ENCODE measurements at regions not wholly inside any gene's neighbourhood (a gene's known extent, or its start where the extent isn't known, plus 50 kb on each side); places are given as distances from the start of the nearest gene placed in this dataset.
"Not testable (repeated sequence)": the region's sequence is repeated elsewhere in the genome, so short reads cannot be mapped to it uniquely, and the experiment has no call there.

DNA sequence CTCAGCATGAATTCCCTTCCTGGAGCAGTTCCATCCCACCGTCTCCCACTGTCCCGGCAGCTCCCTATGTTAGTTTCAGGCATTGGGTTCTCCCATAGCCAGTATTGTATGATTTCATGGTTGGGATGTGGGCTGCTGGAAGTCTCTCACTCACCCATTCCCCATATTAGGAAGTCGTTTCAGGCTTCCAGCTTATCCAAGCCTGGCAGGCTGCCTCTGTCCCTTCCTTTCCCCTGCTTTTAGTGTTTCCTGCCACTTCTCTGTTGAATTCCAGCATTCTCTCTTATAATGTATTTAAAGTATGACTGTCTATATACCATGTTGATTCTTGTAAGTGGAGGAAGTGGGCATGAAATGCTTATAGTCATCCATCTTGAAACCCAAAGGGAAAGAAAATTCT lies 309.7 kb upstream of the RBMS3 start:
- DNase-seq = no peak

DNA sequence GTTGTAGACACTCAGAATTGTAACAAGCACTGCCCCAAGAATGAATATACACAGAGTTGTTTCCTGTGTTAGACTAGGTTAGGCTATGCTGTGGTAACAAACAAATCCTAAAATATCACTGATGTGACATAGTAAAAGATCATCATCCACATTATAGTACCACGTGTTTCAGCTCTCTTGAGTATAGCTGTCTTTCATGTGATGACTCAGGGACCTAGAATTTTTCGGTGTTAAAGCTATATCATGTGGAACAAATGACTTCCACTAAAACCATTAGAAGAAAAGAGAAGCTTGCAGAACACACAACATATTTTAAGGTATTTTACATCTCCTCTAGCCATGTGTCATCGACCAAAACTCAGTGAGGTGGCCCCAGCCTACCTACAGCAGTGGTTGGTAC lies 307.9 kb upstream of the RBMS3 start:
- DNase-seq = no peak

DNA sequence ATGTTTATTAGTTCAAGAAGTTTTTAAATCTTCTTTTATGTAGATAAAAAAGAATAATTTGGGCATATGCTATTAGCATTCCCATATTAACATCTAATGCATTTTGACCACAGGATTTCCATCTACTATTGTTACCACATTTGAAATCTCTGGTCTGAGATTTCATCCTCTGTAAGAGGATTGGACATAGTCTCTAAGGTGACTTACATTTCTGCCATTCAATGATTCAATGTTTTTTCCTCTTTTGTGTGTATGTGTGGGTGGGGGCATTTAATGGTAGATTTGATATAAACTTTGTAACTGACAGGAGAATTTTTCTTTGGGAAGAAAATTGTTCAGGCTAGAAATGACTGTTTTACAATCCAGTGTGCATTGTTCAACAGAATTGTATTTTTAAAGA lies 307.3 kb upstream of the RBMS3 start:
- no peak for DNase-seq

DNA sequence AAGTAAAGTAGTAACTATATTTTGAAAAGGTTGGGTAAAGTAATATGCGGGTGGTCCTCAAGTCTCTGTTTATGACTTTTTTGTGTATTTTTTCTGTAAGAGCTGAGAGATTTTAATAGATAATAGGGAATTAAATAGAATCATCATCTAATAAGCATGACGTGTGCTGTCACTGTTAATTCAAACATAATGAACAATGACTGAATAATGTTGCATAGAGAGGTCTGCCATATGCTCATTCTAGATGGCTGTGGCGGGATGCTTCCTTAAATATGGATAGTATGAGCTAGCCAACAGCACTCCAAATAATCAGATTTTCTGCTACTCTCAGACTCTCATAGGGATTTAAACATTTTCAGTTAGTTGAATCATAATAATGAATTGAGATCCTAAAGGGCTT lies 302.8 kb upstream of the RBMS3 start:
- no peak for DNase-seq

DNA sequence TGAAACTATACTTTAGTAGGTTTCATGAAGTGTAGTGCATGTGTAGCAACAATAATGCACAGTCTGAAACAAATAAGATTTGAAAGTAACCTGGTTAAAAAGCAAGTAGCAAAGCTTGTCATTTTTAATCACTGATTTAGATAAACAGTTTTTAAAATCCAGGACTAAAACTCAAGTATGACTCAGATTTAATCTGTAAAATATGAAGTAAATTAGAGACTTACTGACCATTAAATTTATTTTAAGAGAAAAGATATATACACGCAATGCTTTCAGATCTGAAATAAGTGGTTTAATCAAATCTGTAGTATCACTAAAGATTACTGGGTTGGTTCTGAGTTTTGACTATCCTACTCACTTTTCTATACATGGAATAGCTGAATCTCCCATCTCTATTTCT lies 300.7 kb upstream of the RBMS3 start:
- DNase-seq = no peak

DNA sequence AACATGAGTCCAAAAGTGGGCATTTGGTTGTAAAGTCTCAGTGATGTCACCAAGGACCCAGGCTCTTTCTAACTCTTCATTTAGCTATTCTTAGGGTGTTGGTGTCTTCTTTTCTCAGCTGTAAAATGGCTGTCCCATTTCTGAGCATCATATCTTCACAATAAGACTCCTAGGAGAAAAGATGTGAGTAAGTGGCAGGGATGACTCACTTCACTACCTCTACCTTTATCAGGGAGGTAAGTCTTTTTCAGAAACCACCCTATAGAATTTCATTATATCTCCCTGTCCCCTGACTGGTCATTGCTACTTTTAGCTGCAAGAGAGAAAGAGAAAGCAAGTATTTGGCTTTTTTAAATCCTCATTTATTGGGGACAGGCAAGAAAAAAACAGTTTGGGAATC lies 300.2 kb upstream of the RBMS3 start:
- no peak for DNase-seq

DNA sequence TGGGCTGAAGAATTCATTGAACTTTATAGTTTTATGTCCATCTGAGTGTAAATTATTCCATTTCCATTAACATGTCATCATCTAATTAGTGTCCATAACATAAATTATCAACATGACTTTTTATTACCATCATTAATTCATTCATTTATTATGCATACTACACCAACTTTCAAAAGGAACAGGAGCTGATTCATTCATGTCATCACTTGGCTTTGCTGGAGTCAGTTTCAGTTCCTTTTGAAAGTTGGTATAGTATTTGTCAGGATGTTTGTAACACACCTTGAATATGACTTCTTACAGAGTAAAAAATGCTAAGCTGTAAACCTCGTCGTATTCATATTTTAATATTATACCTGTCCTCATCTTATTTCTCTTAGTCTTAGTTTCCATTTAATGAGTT lies 298.0 kb upstream of the RBMS3 start:
- no peak for DNase-seq

DNA sequence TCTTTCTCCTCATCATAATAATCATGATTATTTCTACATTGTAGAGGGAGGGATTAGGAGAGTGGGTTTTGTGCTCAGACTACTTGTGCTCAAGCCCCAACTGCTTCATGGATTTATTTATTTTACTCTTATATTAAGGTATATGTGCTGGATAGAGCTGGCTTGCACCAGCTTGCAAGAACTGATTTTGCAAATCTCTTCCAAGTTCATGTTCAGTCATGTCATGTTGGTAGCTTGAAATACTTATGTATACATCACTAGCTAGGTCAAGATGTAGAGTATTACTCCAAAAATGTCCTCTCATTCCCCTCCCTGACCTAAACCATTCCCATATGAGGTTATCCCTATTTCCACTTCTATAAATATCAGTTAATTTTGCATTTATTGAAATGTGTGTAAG lies 293.9 kb upstream of the RBMS3 start:
- no peak for DNase-seq

DNA sequence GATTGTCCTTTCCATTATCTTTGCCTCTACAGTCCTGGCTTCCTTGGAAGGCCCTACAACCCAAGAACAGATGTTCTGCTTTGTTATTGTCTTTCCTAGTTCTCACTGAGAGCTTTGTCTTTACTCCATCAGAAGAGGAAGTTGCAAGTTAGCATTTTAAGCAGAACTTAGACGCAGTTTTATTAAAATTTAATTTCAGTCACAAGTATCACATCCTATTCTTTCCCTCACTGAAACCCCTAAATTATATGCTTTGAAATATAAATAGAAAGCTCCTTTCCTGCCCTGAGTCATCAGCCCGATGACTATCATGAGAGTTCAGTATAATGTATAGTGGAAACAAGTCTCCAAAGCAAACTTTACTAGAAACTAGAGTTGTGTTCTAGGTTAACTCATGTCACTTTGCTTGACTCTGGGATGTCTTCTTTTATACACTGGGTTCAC lies 291.2 kb upstream of the RBMS3 start:
- DNase-seq = no peak

DNA sequence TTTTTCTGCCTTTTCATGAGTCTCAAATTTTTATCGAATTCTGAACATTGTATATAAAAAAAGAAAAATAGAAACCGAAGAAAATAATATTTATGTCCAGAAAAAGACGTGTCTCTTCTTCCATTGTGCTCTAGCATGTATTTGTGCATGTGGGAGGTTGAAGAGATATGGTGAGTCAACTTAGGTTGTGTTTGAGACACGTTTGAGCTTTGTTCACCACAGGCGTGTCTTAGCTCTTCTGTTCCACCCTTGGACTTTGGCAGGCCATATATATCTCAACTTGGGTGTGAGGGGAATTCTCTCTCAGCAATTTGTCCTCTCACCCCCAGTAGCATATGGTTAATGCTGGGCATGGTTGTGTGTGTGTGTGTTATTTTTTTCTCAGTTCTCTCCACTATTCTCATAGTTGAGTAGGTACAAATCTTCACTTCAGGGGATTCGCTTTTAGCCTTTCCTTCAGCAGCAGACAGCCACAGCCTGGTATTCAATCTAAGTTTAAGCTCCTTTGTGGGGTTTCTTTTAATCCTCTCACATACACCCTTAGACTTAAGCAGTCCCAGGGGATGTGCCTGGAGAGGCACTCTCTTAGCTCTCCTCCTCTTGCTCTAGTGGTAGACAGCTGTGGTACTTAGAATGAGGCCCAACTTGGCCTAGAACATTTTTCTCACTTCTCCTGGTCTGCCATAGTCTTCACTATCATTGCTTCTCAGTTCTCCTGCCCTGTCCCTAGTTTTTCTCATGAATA lies 286.5 kb upstream of the RBMS3 start:
- no peak for DNase-seq

DNA sequence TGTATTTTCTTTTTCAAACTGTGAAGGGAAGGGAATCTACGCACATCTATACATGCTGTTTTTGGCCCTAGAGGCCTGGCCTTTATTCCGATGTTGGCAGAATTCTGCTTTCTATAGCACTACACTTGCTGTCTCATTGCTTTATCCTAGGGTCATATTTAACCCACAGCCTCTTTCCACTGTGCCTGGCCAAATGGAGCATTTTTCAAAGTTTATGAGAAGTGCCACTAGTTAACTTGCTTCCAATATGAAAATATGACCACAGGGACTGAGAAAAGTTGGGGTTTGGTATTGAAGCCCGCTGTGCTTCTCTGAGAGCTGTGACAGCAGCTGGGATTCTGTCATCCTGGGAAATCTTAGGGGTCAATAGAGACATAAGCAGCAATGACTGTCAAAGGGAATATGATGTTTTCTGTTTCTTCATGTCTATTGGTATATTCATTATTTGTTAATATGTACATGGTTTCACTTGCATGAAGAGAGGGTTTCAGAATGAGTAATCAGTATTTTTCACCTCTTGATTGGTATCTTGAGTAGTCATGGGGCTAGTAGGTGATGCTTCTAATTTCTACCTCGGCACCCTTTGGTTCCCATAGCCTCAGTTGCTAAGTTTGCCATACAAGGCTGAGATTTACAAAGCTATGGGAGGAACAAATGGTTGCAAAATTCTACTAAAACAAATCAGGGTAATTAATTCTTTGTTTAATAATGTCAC lies 275.8 kb upstream of the RBMS3 start:
- no peak for DNase-seq

DNA sequence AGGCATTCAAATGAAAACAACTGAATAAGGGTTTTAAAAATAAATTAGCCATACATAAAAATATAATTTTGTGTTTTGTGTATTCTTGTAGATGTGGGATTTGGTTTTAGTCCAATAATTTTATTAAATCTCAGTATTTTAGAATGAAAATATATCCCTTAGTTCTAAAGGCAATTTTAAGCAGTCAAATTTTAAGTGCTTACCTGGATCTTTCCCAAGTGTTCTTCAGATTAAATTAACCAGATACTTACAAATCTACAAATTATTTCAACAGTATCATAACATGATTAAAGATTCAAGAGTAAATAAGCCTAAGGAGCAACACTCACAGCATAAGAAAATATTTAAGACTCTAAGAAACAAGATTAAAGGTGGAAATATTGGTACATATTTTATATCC lies 275.0 kb upstream of the RBMS3 start:
- DNase-seq = no peak

DNA sequence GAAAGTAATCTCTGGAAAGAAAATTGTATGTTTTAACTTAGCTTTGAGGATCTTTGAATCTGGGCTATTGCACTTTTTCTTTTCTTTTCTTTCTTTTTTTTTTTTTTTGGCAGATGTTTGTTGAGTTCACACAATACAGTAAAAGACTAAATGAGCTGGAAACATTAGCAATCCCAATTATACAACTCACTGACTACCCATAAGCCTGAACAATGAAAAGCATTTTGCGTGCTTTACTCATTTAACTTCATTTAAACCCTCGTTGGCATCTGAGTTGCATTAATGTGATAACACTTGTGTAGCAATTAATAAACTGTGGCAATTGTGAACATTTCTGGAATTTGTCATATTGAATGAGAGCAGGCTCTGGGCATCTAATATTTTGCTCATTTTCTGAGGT lies 269.4 kb upstream of the RBMS3 start:
- no peak for DNase-seq

DNA sequence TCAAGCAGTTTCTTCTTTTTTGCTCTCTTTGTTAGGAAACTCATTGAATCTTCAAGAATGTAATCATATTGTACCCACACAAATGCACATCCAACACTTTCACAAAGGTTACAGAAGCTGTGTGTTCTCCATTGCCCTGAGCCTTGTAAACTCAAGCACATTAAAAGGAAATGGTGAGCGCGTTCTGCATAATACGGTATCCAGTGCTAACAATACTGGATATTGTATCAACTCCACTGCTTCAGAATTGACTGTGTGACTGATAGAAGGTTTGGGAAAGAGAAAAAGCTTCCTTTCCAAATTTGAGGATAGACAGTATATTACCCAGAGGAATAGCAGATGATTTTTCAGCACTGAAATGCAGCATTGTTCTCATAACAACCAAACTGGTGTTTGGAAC lies 268.9 kb upstream of the RBMS3 start:
- DNase-seq = no peak

DNA sequence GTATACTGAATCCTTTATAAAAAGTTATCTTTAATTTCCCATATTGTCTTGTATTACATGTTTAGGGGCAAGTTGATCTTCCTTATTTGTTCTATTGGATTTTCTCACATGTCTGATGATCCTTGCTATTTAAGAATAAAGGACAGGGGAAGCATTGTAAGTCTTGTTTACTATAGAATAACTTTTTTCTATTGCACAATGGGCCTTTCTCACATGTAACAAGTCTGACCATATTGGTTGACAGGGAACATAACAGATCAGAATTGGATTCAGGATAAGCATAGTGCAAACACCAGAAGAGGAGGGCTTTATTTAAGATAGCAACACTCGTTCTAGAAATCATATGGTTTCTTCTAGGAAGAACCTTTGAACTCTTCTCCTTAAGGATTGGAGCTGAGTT lies 257.9 kb upstream of the RBMS3 start:
- no peak for DNase-seq

DNA sequence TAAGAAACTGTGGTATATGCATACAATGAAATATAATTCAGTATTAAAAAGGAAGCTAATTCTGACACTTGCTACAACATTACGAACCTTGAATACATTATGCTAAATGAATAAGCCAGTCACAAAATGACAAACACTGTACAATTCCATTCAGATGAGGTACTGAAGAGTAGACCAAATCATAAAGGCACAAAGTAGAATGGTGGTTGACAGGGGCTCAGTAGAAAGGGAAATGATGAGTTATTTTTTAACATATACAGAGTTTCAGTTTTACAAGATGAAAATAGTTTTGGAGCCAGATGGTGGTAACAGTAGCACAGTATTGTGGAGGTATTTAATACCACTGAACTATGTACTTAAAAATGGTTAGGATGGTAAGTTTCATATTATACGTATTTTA lies 254.6 kb upstream of the RBMS3 start:
- DNase-seq = no peak

DNA sequence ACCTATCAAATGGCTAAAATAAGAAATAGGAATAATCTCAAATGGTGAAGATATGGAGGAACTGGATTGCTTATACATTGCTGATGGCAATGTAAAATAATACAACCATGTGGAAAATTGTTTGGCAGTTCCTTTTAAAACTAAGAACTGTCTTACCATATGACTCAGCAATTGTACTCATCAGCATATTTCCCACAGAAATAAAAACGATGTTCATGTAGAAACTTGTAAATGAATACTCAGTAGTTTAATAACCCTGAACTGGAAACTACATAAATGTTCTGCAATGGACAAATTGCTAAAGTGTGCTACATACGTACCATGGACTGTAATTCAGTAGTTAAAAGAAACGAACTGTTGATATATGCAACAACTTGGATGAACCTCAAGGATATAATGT lies 253.9 kb upstream of the RBMS3 start:
- no peak for DNase-seq

DNA sequence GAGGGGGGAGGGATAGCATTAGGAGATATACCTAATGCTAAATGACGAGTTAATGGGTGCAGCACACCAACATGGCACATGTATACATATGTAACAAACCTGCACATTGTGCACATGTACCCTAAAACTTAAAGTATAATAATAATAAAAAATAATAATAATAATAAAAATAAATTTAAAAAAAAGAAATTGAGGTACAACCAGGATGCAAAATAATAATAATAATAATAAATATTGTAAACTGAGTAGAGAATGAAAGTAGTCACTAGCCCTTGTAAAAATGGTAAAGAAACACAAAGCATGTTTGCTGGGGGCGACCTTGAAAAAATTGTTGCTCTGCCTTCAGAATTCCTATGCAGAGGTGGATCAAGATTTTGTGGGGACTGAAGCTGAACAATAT lies 249.7 kb upstream of the RBMS3 start:
- DNase-seq = not testable (repeated sequence)

DNA sequence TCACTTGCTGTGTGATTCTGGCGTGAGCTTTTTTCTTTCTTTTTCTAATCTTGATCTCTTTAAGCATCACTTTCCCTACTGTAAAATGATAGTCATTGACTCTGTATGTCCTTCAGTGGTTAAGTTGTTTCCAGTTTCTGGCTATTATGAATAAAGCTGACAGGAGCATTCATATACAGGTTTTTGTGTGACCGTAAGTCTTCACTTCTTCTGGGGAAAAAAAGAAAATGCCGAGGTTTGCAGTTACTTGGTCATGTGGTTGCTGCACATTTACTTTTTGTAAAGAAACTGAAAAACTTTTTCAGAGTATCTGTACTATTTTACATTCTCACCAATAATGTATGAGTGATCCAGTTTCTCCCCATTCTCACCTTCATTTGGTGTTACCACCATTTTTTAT lies 247.4 kb upstream of the RBMS3 start:
- DNase-seq = no peak

DNA sequence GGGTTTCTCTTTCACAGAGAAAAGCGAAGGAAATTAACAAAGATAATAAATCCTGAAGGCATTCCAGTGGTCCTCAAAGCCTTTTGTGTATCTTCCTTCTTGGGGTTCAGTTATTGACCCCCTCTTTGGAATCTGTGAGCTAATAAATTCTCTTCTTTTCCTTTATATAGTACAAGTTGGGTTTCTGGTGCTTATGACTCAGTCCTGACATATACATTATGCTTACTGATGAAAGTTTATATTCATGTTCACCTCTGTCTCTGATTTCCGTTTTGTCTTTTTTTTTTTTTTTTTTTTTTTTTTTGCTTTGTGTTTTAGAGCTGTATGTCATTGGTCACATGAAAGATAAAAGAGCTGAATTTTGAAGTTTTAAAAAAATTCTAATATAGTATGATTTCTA lies 230.7 kb upstream of the RBMS3 start:
- no peak for DNase-seq

DNA sequence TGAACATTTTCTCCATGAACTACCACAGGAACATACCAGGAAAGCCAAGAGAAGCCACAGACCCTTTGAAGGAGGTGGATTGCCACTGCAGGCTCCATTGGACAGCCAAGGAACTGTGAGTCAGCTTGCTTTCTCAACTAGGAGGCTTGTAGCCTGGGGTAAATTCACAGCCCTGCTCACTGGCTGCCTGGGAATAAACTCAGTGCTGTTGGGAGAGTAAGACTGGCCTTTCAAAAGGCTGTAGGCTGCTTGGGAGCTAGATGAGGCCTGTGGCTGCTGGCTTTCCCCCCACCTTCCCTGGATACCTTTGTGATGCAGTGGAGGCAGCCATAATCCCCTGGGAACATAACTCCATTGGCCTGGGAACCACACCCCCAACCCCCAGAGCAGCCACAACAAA lies 223.5 kb upstream of the RBMS3 start:
- DNase-seq = no peak

DNA sequence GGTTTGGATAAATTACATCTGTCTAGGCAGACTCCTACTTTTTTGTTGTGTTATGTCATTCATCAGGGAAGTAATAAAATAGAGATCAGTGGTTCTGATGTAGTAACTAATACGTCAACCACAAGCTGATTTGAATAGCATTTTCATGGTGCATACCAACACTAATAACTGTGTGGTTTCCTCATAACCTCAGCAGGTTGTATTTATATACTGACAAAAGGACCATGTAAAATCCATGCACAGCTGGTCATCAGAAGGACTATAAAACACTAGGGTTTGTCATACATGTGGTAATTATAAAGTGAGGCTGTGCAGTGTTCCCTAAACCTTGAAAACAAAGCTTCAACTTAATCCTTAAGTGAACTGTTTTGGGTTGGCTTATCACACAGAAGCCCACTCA lies 216.8 kb upstream of the RBMS3 start:
- DNase-seq = no peak

DNA sequence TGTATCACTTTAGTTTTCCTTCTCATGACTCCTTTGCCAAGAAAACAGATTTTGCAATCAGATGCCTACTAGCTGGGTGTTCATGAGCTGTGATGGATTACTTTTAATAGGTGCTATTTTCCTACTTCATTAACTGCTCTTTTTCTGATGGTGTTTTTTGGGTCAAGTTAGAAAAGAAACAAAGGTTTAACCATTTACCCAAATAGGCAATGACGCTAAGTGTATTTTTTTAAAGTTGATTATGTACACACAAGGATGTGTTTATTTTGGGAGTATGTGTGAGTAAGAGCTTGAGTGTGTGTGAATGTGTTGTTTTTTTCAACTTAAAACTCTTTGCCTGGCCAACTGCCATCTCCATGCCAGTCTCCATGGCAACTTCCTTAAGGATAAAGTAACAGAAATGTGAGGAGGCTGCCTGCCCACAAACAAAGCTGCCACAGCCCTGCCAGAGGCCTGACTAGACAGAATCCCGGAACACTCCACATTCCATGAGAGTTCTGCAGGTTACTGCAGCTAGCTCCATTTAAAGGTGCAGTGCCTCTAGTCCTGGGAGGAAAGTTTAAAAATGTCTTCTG lies 215.6 kb upstream of the RBMS3 start:
- DNase-seq = no peak

DNA sequence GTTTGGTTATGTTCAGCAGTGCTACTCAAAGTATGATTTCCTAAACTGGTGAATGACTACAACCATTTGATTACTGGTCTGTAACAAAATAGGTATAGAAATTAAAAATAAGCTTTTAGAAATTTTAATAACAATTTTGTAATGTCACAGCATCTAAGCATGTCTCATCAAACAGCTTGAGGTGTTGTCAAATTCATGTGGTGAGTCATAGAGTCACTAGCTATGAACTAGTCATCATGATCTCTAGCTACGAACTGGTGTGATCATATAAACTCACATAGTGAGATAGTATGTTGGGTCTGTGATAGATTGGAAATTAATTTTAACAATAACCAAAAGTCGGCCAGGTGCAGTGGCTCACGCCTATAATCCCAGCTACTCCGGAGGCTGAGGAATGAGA lies 213.9 kb upstream of the RBMS3 start:
- no peak for DNase-seq

All from NCI-H1436 (cell line).